Naive thymus-derived CD4-positive, alpha-beta T cell (primary cell): ENCODE measurements at regions not wholly inside any gene's neighbourhood (a gene's known extent, or its start where the extent isn't known, plus 50 kb on each side); places are given as distances from the start of the nearest gene placed in this dataset.
"Not testable (repeated sequence)": the region's sequence is repeated elsewhere in the genome, so short reads cannot be mapped to it uniquely, and the experiment has no call there.

Experiments used
- ATAC-seq: fragments of 150-1000 bp; cut with Tn5 transposase; 2 replicates; pipeline ENCODE4 v1.10.0; 2021; ENCODE audit warnings: mild to moderate bottlenecking, moderate library complexity
- CTCF ChIA-PET: fragments of 350-600 bp; sonication (Branson Sonifier 250); formaldehyde crosslinking; loops from one replicate; lab custom pipeline; 2021; ENCODE audit warnings: antibody characterized with exemption; lab: Charles Lee
- POLR2A ChIA-PET: fragments of 350-600 bp; sonication (Branson Sonifier 250); formaldehyde crosslinking; loops from one replicate; lab custom pipeline; 2021; ENCODE audit warnings: antibody characterized with exemption, inconsistent platforms; lab: Charles Lee
- DNase-seq, 9 donors: peaks; one replicate each; pipeline versions ENCODE4 v3.0.0 to v3.0.0-alpha.2; 2020 to 2022; ENCODE audit warnings: mixed read lengths in 1 of 9
- H3K27ac ChIP-seq: one replicate; pipeline ENCODE4 v1.7.0; 2013; ENCODE audit warnings: mild to moderate bottlenecking, low read depth, low read length, moderate library complexity
- H3K27me3 ChIP-seq, 2 donors: one replicate each; pipeline ENCODE4 v1.7.0; 2013; ENCODE audit warnings: low read length in 2 of 2, mild to moderate bottlenecking in 2 of 2, moderate library complexity in 2 of 2; ENCODE audit not compliant: control insufficient read depth in 2 of 2, insufficient read depth in 2 of 2
- H3K36me3 ChIP-seq, 3 experiments: 1 replicate in 2 of 3; 2 replicates in 1 of 3; pipeline ENCODE4 v1.7.0; 2013; ENCODE audit warnings: low read length in 3 of 3, mild to moderate bottlenecking in 3 of 3, moderate library complexity in 1 of 3; ENCODE audit not compliant: insufficient read depth in 3 of 3, control insufficient read depth in 2 of 3
- H3K4me1 ChIP-seq, 2 donors: one replicate each; pipeline ENCODE4 v1.7.0; 2013; ENCODE audit warnings: low read length in 2 of 2, mild to moderate bottlenecking in 2 of 2, moderate library complexity in 1 of 2; ENCODE audit not compliant: control insufficient read depth in 2 of 2, insufficient read depth in 2 of 2
- H3K4me3 ChIP-seq: 2 replicates; pipeline ENCODE4 v1.7.0; 2013; ENCODE audit warnings: mild to moderate bottlenecking, low read length
- H3K9me3 ChIP-seq, 3 experiments: 1 replicate in 2 of 3; 2 replicates in 1 of 3; pipeline ENCODE4 v1.7.0; 2013; ENCODE audit warnings: low read length in 3 of 3; ENCODE audit not compliant: control insufficient read depth in 2 of 3
- H3K27ac Mint-ChIP-seq, 9 donors: one replicate each; pipeline ENCODE4 v1.8.0; 2020 to 2022; ENCODE audit warnings: mixed read lengths in 9 of 9, mild to moderate bottlenecking in 8 of 9, moderate library complexity in 5 of 9, inconsistent platforms in 2 of 9
- H3K27me3 Mint-ChIP-seq, 5 donors: one replicate each; pipeline ENCODE4 v1.8.0; 2021 to 2022; ENCODE audit warnings: mixed read lengths in 5 of 5, mild to moderate bottlenecking in 1 of 5
- H3K36me3 Mint-ChIP-seq, 5 donors: one replicate each; pipeline ENCODE4 v1.8.0; 2020 to 2022; ENCODE audit warnings: mixed read lengths in 5 of 5, mild to moderate bottlenecking in 3 of 5, inconsistent platforms in 1 of 5
- H3K4me1 Mint-ChIP-seq, 7 donors: one replicate each; pipeline ENCODE4 v1.8.0; 2020 to 2022; ENCODE audit warnings: mixed read lengths in 7 of 7, mild to moderate bottlenecking in 3 of 7, inconsistent platforms in 1 of 7
- H3K4me3 Mint-ChIP-seq, 10 donors: one replicate each; pipeline ENCODE4 v1.8.0; 2020 to 2022; ENCODE audit warnings: mild to moderate bottlenecking in 10 of 10, mixed read lengths in 10 of 10, moderate library complexity in 6 of 10, inconsistent platforms in 2 of 10
- H3K9me3 Mint-ChIP-seq, 11 donors: one replicate each; pipeline ENCODE4 v1.8.0; 2020 to 2022; ENCODE audit warnings: mixed read lengths in 11 of 11, mild to moderate bottlenecking in 4 of 11, inconsistent platforms in 1 of 11, moderate library complexity in 1 of 11
- intact Hi-C, 2 donors: fragments of 100-400 bp; cut with micrococcal nuclease; formaldehyde crosslinking; loops; one replicate each; pipeline ENCODE4 v1.15.1; 2023

DNA sequence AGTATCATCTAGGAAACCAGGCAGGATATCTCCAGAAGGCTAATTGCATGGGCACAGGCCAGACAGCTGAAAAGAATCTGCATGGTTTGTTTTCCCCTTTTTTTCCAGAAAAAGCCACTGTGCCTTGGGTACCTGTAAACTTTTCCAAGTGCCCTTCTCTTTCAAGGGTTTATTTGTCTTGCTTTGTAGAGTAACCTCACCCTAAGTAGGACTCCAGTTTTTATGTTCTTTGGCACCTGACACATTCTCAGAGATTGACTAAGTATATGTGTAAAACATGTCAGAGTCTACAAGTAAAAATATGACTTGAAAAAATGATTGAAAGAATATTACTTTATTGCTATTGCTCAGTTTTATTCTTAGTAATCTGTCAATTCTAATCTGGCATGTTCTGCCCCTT is 70.7 kb upstream of the TEX13C start:
- POLR2A ChIA-PET, result no interaction called here
- peaks cover 0 to 1% (median 0%) of the 10 kb centered on the region in 11 donors for H3K9me3 Mint-ChIP-seq

DNA sequence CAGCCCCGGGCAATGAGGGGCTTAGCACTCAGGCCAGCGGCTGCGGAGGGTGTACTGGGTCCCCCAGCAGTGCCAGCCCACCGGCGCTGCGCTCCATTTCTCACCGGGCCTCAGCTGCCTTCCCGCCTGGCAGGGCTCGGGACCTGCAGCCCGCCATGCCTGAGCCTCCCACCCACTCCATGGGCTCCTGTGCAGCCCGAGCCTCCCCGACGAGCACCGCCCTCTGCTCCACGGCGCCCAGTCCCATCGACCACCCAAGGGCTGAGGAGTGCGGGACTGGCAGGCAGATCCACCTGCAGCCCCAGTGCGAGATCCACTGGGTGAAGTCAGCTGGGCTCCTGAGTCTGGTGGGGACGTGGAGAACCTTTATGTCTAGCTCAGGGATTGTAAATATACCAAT is 63.9 kb upstream of the TEX13C start:
- DNase-seq, H3K4me3 Mint-ChIP-seq, CTCF ChIA-PET, H3K27me3 Mint-ChIP-seq, ATAC-seq, H3K27ac ChIP-seq, H3K27me3 ChIP-seq, H3K4me1 ChIP-seq, POLR2A ChIA-PET, H3K9me3 ChIP-seq, intact Hi-C loops, H3K9me3 Mint-ChIP-seq, H3K4me3 ChIP-seq, H3K4me1 Mint-ChIP-seq, H3K27ac Mint-ChIP-seq, H3K36me3 Mint-ChIP-seq, H3K36me3 ChIP-seq: not testable (repeated sequence)

More for the DNA sequence above, 70.7 kb upstream of the TEX13C start:
- Histone ChIP-seq H3K9me3 (no peaks in the 10 kb centered on the region), H3K27ac (no peak overlapping the region), H3K36me3 (no peaks in the 10 kb centered on the region), H3K4me3 (no peak overlapping the region), H3K27me3 (no peaks in the 10 kb centered on the region), H3K4me1 (no peaks in the 10 kb centered on the region)
- Mint-ChIP-seq H3K4me3 (no peak overlapping the region), H3K36me3 (no peaks in the 10 kb centered on the region), H3K27ac (no peak overlapping the region), H3K27me3 (peaks cover 0 to 1% (median 0%) of the 10 kb centered on the region in 5 donors), H3K4me1 (no peaks in the 10 kb centered on the region)
- ATAC-seq (no peak), DNase-seq (no peak)
- intact Hi-C loops, result no loop called here
- CTCF ChIA-PET, result no interaction called here

GRCh38 chrX:125262836-125263235 is 56.8 kb upstream of the TEX13C start:
- no peaks in the 10 kb centered on the region for H3K27me3 ChIP-seq
- Mint-ChIP-seq H3K27ac (no peak overlapping the region), H3K4me1 (no peaks in the 10 kb centered on the region), H3K4me3 (no peak overlapping the region), H3K27me3 (no peaks in the 10 kb centered on the region), H3K36me3 (peaks cover 0 to 9% (median 0%) of the 10 kb centered on the region in 5 donors), H3K9me3 (peaks cover 0 to 29% (median 12%) of the 10 kb centered on the region in 11 donors)
- H3K4me3 ChIP-seq, result no peak overlapping the region
- no peak overlapping the region for H3K27ac ChIP-seq
- DNase-seq (no peak), ATAC-seq (no peak)
- intact Hi-C loops, result no loop called here
- no peaks in the 10 kb centered on the region for H3K4me1 ChIP-seq
- POLR2A ChIA-PET, result no interaction called here
- CTCF ChIA-PET, result no interaction called here
- H3K9me3 ChIP-seq, result no peaks in the 10 kb centered on the region
- H3K36me3 ChIP-seq, result no peaks in the 10 kb centered on the region

DNA sequence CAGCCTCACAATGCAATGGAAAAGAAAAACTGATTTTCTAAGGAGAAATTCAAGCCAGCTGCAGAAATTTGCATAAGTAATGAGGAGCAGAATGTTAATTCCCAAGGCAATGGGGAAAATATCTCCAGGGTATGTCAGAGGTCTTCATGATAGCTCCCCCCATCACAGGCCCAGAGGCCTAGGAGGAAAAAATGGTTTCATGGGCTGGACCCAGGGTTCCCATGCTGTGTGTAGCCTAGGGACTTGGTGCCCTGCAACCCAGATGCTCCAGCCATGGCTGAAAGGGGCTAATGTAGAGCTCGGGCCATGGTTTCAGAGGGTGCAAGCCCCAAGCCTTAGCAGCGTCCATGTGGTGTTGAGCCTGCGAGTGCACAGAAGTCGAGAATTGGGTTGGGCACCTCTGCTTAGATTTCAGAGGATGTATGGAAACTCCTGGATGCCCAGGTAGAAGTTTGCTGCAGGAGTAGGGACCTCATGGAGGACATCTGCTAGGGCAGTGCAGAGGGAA is 53.5 kb upstream of the TEX13C start:
- peaks cover 0 to 33% (median 12%) of the 10 kb centered on the region in 11 donors for H3K9me3 Mint-ChIP-seq
- peaks cover 0 to 9% (median 0%) of the 10 kb centered on the region in 5 donors for H3K36me3 Mint-ChIP-seq
- CTCF ChIA-PET, result no interaction called here
- no peaks in the 10 kb centered on the region for H3K4me1 Mint-ChIP-seq
- Histone ChIP-seq H3K36me3 (no peaks in the 10 kb centered on the region), H3K27me3 (no peaks in the 10 kb centered on the region), H3K27ac (no peak overlapping the region), H3K4me1 (no peaks in the 10 kb centered on the region), H3K4me3 (no peak overlapping the region), H3K9me3 (no peaks in the 10 kb centered on the region)
- DNase-seq, result no peak
- H3K4me3 Mint-ChIP-seq, result no peak overlapping the region
- no peaks in the 10 kb centered on the region for H3K27me3 Mint-ChIP-seq
- intact Hi-C loops, result no loop called here
- POLR2A ChIA-PET, result no interaction called here
- H3K27ac Mint-ChIP-seq, result no peak overlapping the region
- no peak for ATAC-seq
